CD14-positive monocyte (primary cell): ENCODE measurements at regions not wholly inside any gene's neighbourhood (a gene's known extent, or its start where the extent isn't known, plus 50 kb on each side); places are given as distances from the start of the nearest gene placed in this dataset.

Source experiments
- DNase-seq, 3 donors: peaks; one replicate each; pipeline ENCODE4 v3.0.0-alpha.2; 2011 to 2022
- H2AFZ ChIP-seq: 2 replicates; pipeline ENCODE4 v1.6.0; 2012; ENCODE audit warnings: mild to moderate bottlenecking, low read depth, low read length, inconsistent platforms; ENCODE audit not compliant: insufficient read depth, poor library complexity, severe bottlenecking
- H3K27ac ChIP-seq, 2 donors: 1 replicate in 1 of 2; 2 replicates in 1 of 2; pipeline ENCODE4 v1.5.1; 2012 to 2013; ENCODE audit warnings: low read length in 2 of 2, control low read depth in 1 of 2, inconsistent platforms in 1 of 2, low read depth in 1 of 2, mild to moderate bottlenecking in 1 of 2
- H3K27me3 ChIP-seq, 2 donors: one replicate each; pipeline versions ENCODE4 v1.6.0 to v1.6.1; 2011 to 2013; ENCODE audit warnings: low read length in 2 of 2; ENCODE audit not compliant: control insufficient read depth in 2 of 2, insufficient read depth in 2 of 2
- H3K36me3 ChIP-seq, 2 donors: replicated peaks in 1 of 2; 1 replicate in 1 of 2; 2 replicates in 1 of 2; pipeline versions ENCODE4 v1.5.1 to v1.6.1; 2012 to 2013; ENCODE audit warnings: low read length in 2 of 2, control low read depth in 1 of 2, inconsistent platforms in 1 of 2, mild to moderate bottlenecking in 1 of 2; ENCODE audit not compliant: insufficient read depth in 2 of 2, control insufficient read depth in 1 of 2
- H3K4me1 ChIP-seq, 2 donors: 1 replicate in 1 of 2; 2 replicates in 1 of 2; pipeline versions ENCODE4 v1.5.1 to v1.6.1; 2012 to 2013; ENCODE audit warnings: low read length in 2 of 2, control low read depth in 1 of 2, inconsistent platforms in 1 of 2, mild to moderate bottlenecking in 1 of 2, moderate library complexity in 1 of 2; ENCODE audit not compliant: insufficient read depth in 2 of 2, control insufficient read depth in 1 of 2
- H3K4me2 ChIP-seq: replicated peaks from 2 replicates; pipeline ENCODE3; 2012; ENCODE audit warnings: low read length, moderate library complexity, mild to moderate bottlenecking; ENCODE audit not compliant: poor library complexity, severe bottlenecking; ENCODE audit errors: extremely low read depth
- H3K4me3 ChIP-seq, 3 experiments: fragments of 200-600 bp in 1 of 3; sonication (generic) in 1 of 3; replicated peaks in 1 of 3; 1 replicate in 2 of 3; 2 replicates in 1 of 3; pipeline ENCODE4 v1.5.1; 2011 to 2013; ENCODE audit warnings: low read length in 3 of 3, mild to moderate bottlenecking in 3 of 3, control low read depth in 2 of 3, low read depth in 2 of 3, inconsistent platforms in 1 of 3, moderate library complexity in 1 of 3
- H3K79me2 ChIP-seq: 2 replicates; pipeline ENCODE4 v1.6.0; 2012; ENCODE audit warnings: mild to moderate bottlenecking, control low read depth, inconsistent platforms, low read length, moderate library complexity; ENCODE audit not compliant: insufficient read depth
- H3K9ac ChIP-seq: 2 replicates; pipeline ENCODE4 v1.6.0; 2017; ENCODE audit warnings: low read length, mild to moderate bottlenecking; ENCODE audit not compliant: insufficient read depth, poor library complexity, severe bottlenecking
- H3K9me3 ChIP-seq, 2 donors: replicated peaks in 1 of 2; 1 replicate in 1 of 2; 2 replicates in 1 of 2; pipeline versions ENCODE4 v1.5.1 to v1.6.1; 2012 to 2013; ENCODE audit warnings: low read length in 2 of 2, control low read depth in 1 of 2; ENCODE audit not compliant: control insufficient read depth in 1 of 2, insufficient read depth in 1 of 2
- H4K20me1 ChIP-seq: 2 replicates; pipeline ENCODE4 v1.6.0; 2012; ENCODE audit warnings: mild to moderate bottlenecking, low read length, control low read depth, moderate library complexity; ENCODE audit not compliant: insufficient read depth
- H3K27ac Mint-ChIP-seq, 7 donors: one replicate each; pipeline ENCODE4 v1.8.0; 2020; ENCODE audit warnings: mild to moderate bottlenecking in 7 of 7, mixed read lengths in 7 of 7, moderate library complexity in 6 of 7, inconsistent platforms in 2 of 7
- H3K27me3 Mint-ChIP-seq, 3 donors: one replicate each; pipeline ENCODE4 v1.8.0; 2021 to 2022; ENCODE audit warnings: low read depth in 3 of 3, mild to moderate bottlenecking in 3 of 3, mixed read lengths in 3 of 3, moderate library complexity in 3 of 3, inconsistent platforms in 1 of 3
- H3K36me3 Mint-ChIP-seq, 2 donors: one replicate each; pipeline ENCODE4 v1.8.0; 2020; ENCODE audit warnings: mixed read lengths in 2 of 2, inconsistent platforms in 1 of 2, mild to moderate bottlenecking in 1 of 2
- H3K4me1 Mint-ChIP-seq: one replicate; pipeline ENCODE4 v1.8.0; 2020; ENCODE audit warnings: mild to moderate bottlenecking, mixed read lengths
- H3K4me3 Mint-ChIP-seq, 2 donors: one replicate each; pipeline ENCODE4 v1.8.0; 2020; ENCODE audit warnings: mild to moderate bottlenecking in 2 of 2, mixed read lengths in 2 of 2, moderate library complexity in 1 of 2
- H3K9me3 Mint-ChIP-seq, 7 donors: one replicate each; pipeline ENCODE4 v1.8.0; 2020 to 2022; ENCODE audit warnings: mixed read lengths in 7 of 7, mild to moderate bottlenecking in 6 of 7, moderate library complexity in 6 of 7, inconsistent platforms in 2 of 7
- CTCF ChIP-seq: fragments of 200-600 bp; IDR thresholded peaks from one replicate; pipeline ENCODE4 v1.8.0; 2022; ENCODE audit warnings: antibody characterized with exemption, mild to moderate bottlenecking
- WGBS: methylation state at CpG from one replicate; pipeline ENCODE4 v1.1.5; 2013; ENCODE audit warnings: missing lambda C conversion rate; ENCODE audit not compliant: insufficient coverage; 5-methylcytosine and 5-hydroxymethylcytosine counted together
- intact Hi-C, 2 donors: fragments of 100-400 bp; cut with micrococcal nuclease; formaldehyde crosslinking; loops; one replicate each; pipeline versions ENCODE4 v1.15.0 to v1.15.1; 2023

DNA sequence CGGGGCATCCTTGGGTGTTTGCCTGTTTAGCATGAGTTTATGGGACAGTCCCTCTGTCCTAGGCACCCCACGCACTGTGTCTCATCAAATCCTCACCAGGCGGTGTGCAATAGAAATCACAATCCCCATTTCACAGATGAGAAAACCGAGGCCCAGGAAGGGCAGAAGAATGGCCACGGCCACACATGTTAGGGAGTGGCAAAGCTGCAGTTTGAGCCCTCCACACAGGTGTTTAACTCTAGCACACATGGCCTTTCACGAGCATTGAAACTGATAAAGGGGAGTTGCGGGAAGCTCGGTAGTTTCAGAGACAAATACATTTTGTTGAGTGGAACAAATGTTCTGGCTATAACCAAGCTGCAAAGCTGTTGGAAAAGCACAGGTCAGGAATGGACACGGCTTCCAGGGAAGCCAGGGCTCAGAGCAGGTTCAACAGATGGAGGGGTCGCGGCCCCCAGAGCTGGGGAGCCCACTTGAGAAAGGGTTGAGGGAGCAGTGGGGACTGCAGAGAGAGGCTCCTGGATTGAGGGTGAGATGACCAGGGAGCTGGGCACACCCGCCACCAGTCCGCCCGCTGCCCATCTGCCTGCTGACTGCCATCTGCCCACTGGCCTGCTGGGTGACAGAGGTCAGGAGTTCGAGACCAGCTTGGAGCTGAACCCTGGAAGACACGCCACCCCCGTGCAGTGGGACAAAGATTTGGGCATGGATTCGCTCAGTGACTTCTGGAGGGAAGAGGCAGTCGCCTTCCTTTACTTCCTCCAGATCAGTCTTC lies 154.7 kb downstream of the URI1 start:
- Mint-ChIP-seq H3K27ac (no peak overlapping the region), H3K4me1 (no peaks in the 10 kb centered on the region), H3K4me3 (no peak overlapping the region), H3K27me3 (peaks cover 1 to 9% (median 2%) of the 10 kb centered on the region in 3 donors), H3K9me3 (peaks cover 0 to 5% (median 2%) of the 10 kb centered on the region in 7 donors), H3K36me3 (no peaks in the 10 kb centered on the region)
- H3K27ac ChIP-seq: no peak overlapping the region
- intact Hi-C loops: no loop called here
- WGBS: 95% methylated on average over 15 of the region's 19 CpGs
- H3K27me3 ChIP-seq: no peaks in the 10 kb centered on the region
- H3K4me3 ChIP-seq: no peak overlapping the region
- no peak overlapping the region for H3K4me2 ChIP-seq
- no peaks in the 10 kb centered on the region for H3K4me1 ChIP-seq
- H3K79me2 ChIP-seq: no peaks in the 10 kb centered on the region
- no peak overlapping the region for H3K9ac ChIP-seq
- no peak for TF ChIP-seq CTCF
- H3K9me3 ChIP-seq: no peaks in the 10 kb centered on the region
- no peak for DNase-seq
- no peaks in the 10 kb centered on the region for H3K36me3 ChIP-seq
- no peak overlapping the region for H2AFZ ChIP-seq
- no peaks in the 10 kb centered on the region for H4K20me1 ChIP-seq

DNA sequence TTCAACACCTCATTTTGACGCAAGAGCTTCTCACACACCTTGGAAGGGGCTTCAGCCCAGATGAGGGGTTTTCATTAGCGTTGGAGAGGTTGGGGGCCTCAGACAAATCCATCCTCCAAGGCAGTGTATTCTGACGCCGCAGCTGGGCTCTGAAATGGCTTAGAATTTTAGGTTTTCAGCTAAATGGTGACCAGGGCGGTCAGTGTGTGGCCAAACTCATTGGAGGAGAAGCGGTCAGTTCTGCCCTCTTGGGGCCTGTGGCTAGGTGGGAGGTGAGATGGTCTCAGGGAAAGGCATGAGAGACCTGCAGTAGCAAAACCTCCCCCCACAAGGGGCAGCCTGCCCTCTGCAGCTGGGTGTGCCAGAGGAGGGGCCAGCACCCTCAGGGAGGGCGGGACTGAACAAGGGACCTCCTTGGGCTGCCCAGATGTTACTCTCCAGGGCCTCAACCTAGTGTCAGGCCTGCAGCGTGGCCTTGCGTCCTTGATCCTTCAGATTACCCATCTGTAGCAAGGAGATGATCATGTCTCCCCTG lies 155.8 kb downstream of the URI1 start:
- no peaks in the 10 kb centered on the region for H3K36me3 Mint-ChIP-seq
- intact Hi-C loops: no loop called here
- Histone ChIP-seq H3K4me2 (no peak overlapping the region), H3K27ac (no peak overlapping the region), H3K27me3 (no peaks in the 10 kb centered on the region), H3K9ac (no peak overlapping the region), H3K79me2 (no peaks in the 10 kb centered on the region), H4K20me1 (no peaks in the 10 kb centered on the region), H2AFZ (no peak overlapping the region), H3K4me1 (no peaks in the 10 kb centered on the region), H3K4me3 (no peak overlapping the region), H3K36me3 (no peaks in the 10 kb centered on the region), H3K9me3 (no peaks in the 10 kb centered on the region)
- H3K4me1 Mint-ChIP-seq: no peaks in the 10 kb centered on the region
- TF ChIP-seq CTCF: no peak
- peaks cover 0 to 6% (median 2%) of the 10 kb centered on the region in 7 donors for H3K9me3 Mint-ChIP-seq
- no peak for DNase-seq
- H3K27ac Mint-ChIP-seq: no peak overlapping the region
- H3K4me3 Mint-ChIP-seq: no peak overlapping the region
- 90% methylated on average over 5 of the region's 9 CpGs for WGBS
- peaks cover 1 to 9% (median 2%) of the 10 kb centered on the region in 3 donors for H3K27me3 Mint-ChIP-seq
